Hepatocyte (in vitro differentiated cells): ENCODE measurements at regions not wholly inside any gene's neighbourhood (a gene's known extent, or its start where the extent isn't known, plus 50 kb on each side); places are given as distances from the start of the nearest gene placed in this dataset.

Experiments used
- DNase-seq: peaks from one replicate; pipeline ENCODE4 v3.0.0-alpha.2; 2016; ENCODE audit warnings: low spot score
- H2AFZ ChIP-seq: fragments of 200-600 bp; sonication (generic); 2 replicates; pipeline ENCODE4 v1.6.0; 2016; ENCODE audit warnings: antibody characterized with exemption, mild to moderate bottlenecking
- H3K27ac ChIP-seq: fragments of 200-600 bp; sonication (generic); 2 replicates; pipeline ENCODE4 v1.5.1; 2016; ENCODE audit warnings: mild to moderate bottlenecking
- H3K27me3 ChIP-seq: fragments of 200-600 bp; sonication (generic); 2 replicates; pipeline ENCODE4 v1.6.1; 2016
- H3K36me3 ChIP-seq: fragments of 200-600 bp; sonication (generic); replicated peaks from 2 replicates; pipeline ENCODE4 v1.5.1; 2016; ENCODE audit warnings: low read depth; ENCODE audit not compliant: insufficient read depth
- H3K4me1 ChIP-seq: fragments of 200-600 bp; sonication (generic); 2 replicates; pipeline ENCODE4 v1.5.1; 2016; ENCODE audit warnings: mild to moderate bottlenecking, moderate library complexity; ENCODE audit not compliant: insufficient read depth
- H3K4me2 ChIP-seq: fragments of 200-600 bp; sonication (generic); 2 replicates; pipeline ENCODE4 v1.6.0; 2016
- H3K4me3 ChIP-seq: fragments of 200-600 bp; sonication (generic); 2 replicates; pipeline ENCODE4 v1.5.1; 2016; ENCODE audit warnings: mild to moderate bottlenecking
- H3K79me2 ChIP-seq: fragments of 200-600 bp; sonication (generic); 2 replicates; pipeline ENCODE4 v1.6.0; 2017; ENCODE audit warnings: mild to moderate bottlenecking
- H3K9me2 ChIP-seq: fragments of 200-600 bp; sonication (generic); replicated peaks from 2 replicates; pipeline ENCODE4 v1.6.0; 2017; ENCODE audit warnings: mild to moderate bottlenecking; ENCODE audit not compliant: insufficient read depth
- H3K9me3 ChIP-seq: fragments of 200-600 bp; sonication (generic); 2 replicates; pipeline ENCODE4 v1.5.1; 2016; ENCODE audit warnings: low read depth, mild to moderate bottlenecking
- H4K20me1 ChIP-seq: fragments of 200-600 bp; sonication (generic); 2 replicates; pipeline ENCODE4 v1.6.0; 2016; ENCODE audit warnings: mild to moderate bottlenecking; ENCODE audit not compliant: insufficient read depth, poor library complexity, severe bottlenecking
- EZH2 ChIP-seq: fragments of 200-600 bp; sonication (generic); IDR thresholded peaks from 2 replicates; pipeline ENCODE4 v1.6.1; 2016; ENCODE audit warnings: antibody characterized with exemption, mild to moderate bottlenecking, borderline replicate concordance
- EZH2phosphoT487 ChIP-seq: fragments of 200-600 bp; sonication (generic); IDR thresholded peaks from one replicate; pipeline ENCODE4 v1.6.1; 2018; ENCODE audit warnings: antibody characterized with exemption, mild to moderate bottlenecking, low read depth, moderate library complexity; ENCODE audit not compliant: unreplicated experiment, severe bottlenecking
- WGBS: methylation state at CpG from one replicate; pipeline ENCODE4 v1.1.6; 2016; ENCODE audit warnings: low lambda C conversion rate; ENCODE audit errors: missing lambda C conversion rate; 5-methylcytosine and 5-hydroxymethylcytosine counted together
- TF ChIP-seq, protein P1 (sequence below): fragments of 200-600 bp; sonication (generic); IDR thresholded peaks from 2 replicates; pipeline ENCODE4 v1.5.1; 2016; ENCODE audit warnings: antibody characterized with exemption, mild to moderate bottlenecking; ENCODE audit not compliant: poor library complexity

DNA sequence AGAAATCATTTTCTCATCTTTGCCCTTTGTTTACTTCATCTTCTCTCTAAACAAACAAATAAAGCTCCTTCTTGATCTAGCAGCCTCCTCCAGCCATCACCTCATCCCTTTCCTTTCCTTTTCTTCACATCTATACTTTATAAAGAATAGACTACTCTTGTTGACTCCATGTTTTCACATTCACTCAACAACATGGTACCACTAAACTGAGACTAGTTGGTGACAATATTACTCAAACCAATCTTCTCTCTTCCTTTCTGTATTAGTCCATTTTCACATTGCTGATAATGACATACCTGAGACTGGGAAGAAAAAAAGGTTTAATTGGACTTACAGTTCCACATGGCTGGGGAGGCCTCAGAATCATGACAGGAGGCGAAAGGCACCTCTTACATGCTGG lies 324.7 kb downstream of the SOX2 start:
- WGBS: 100% methylated on average over 1 of the region's 1 CpG
- Histone ChIP-seq H2AFZ (no peak overlapping the region), H3K36me3 (no peaks in the 10 kb centered on the region), H3K4me2 (no peak overlapping the region), H4K20me1 (no peaks in the 10 kb centered on the region), H3K27ac (no peak overlapping the region), H3K9me3 (no peaks in the 10 kb centered on the region), H3K4me1 (no peaks in the 10 kb centered on the region), H3K4me3 (no peak overlapping the region), H3K27me3 (no peaks in the 10 kb centered on the region), H3K79me2 (no peaks in the 10 kb centered on the region), H3K9me2 (no peaks in the 10 kb centered on the region)
- no peak for TF ChIP-seq EZH2
- TF ChIP-seq, protein P1, sequence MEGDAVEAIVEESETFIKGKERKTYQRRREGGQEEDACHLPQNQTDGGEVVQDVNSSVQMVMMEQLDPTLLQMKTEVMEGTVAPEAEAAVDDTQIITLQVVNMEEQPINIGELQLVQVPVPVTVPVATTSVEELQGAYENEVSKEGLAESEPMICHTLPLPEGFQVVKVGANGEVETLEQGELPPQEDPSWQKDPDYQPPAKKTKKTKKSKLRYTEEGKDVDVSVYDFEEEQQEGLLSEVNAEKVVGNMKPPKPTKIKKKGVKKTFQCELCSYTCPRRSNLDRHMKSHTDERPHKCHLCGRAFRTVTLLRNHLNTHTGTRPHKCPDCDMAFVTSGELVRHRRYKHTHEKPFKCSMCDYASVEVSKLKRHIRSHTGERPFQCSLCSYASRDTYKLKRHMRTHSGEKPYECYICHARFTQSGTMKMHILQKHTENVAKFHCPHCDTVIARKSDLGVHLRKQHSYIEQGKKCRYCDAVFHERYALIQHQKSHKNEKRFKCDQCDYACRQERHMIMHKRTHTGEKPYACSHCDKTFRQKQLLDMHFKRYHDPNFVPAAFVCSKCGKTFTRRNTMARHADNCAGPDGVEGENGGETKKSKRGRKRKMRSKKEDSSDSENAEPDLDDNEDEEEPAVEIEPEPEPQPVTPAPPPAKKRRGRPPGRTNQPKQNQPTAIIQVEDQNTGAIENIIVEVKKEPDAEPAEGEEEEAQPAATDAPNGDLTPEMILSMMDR: no peak
- no peak for TF ChIP-seq EZH2phosphoT487
- DNase-seq: no peak

DNA sequence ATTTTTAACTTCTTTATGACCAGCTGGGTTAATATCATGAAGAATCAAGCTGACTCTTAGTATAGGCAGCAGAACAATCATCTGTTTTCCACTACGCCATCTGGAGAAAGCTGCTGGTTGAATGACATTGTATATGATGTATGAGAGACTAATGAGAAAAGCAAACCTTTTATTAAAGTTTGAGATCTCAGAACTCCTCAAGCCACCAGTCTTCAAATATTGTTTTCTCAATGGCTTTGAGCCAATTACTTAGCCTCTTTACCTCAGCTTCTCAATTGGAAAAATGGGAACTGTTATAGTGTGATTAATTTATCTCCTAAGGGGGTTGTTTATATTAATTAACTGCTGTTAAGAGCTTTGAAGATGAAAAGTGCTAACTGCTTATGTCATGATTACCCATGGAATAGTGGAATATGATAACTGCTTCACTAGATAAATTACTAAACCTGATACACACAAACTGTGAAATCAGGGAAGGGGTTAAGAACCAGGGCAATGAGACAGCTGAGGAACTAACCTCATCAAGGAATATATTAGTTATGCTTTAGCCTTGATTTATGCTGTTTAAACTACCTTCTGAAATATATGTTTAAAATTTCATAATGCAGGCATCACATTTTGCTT lies 330.1 kb downstream of the SOX2 start:
- H3K27me3 ChIP-seq: no peaks in the 10 kb centered on the region
- no peak overlapping the region for H3K4me2 ChIP-seq
- no peak overlapping the region for H3K27ac ChIP-seq
- TF ChIP-seq EZH2phosphoT487: no peak
- TF ChIP-seq, protein P1: no peak
- no peak for TF ChIP-seq EZH2
- no peak for DNase-seq
- 96% methylated on average over 1 of the region's 1 CpG for WGBS
- H2AFZ ChIP-seq: no peak overlapping the region
- H3K9me2 ChIP-seq: no peaks in the 10 kb centered on the region
- H4K20me1 ChIP-seq: no peaks in the 10 kb centered on the region
- no peaks in the 10 kb centered on the region for H3K36me3 ChIP-seq
- H3K9me3 ChIP-seq: no peaks in the 10 kb centered on the region
- H3K79me2 ChIP-seq: no peaks in the 10 kb centered on the region
- no peaks in the 10 kb centered on the region for H3K4me1 ChIP-seq
- no peak overlapping the region for H3K4me3 ChIP-seq

DNA sequence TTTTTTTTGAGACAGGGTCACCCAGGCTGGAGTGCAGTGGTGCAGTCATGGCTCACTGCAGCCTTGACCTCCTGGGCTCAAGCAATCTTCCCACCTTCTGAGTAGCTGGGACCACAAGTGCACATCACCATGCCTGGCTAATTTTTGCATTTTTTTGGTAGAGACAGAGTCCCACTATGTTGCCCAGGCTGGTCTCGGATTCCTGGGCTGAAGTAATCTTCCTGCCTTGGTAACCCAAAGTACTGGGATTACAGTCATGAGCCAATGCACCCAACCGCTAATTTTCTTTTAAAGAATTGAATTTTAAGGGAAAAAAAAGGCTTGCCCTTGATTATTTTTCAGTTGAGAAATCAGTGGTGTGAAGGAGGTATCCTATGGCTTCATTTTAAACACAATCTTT lies 334.0 kb downstream of the SOX2 start:
- Histone ChIP-seq H3K4me1 (no peaks in the 10 kb centered on the region), H3K4me2 (no peak overlapping the region), H3K27me3 (no peaks in the 10 kb centered on the region), H3K9me2 (no peaks in the 10 kb centered on the region), H2AFZ (no peak overlapping the region), H3K36me3 (no peaks in the 10 kb centered on the region), H3K27ac (no peak overlapping the region), H3K9me3 (no peaks in the 10 kb centered on the region), H4K20me1 (no peaks in the 10 kb centered on the region), H3K79me2 (no peaks in the 10 kb centered on the region), H3K4me3 (no peak overlapping the region)
- TF ChIP-seq, protein P1: no peak
- TF ChIP-seq EZH2phosphoT487 (no peak), EZH2 (no peak)
- WGBS: 97% methylated on average over 2 of the region's 2 CpGs
- no peak for DNase-seq
